ENCODE measurements at regions not wholly inside any gene's neighbourhood (a gene's known extent, or its start where the extent isn't known, plus 50 kb on each side); places are given as distances from the start of the nearest gene placed in this dataset.

GRCh38 chr12:61694214-61694613, 566.0 kb upstream of the USP15 start:
- no peak for DNase-seq

- no peak for DNase-seq
Measured at GRCh38 chr12:61701471-61701870, 558.7 kb upstream of the USP15 start.

- no peak for DNase-seq
Measured at GRCh38 chr12:61706783-61707182, 553.4 kb upstream of the USP15 start.

- no peak for DNase-seq
Measured at GRCh38 chr12:61713121-61713520, 547.1 kb upstream of the USP15 start.

GRCh38 chr12:61717986-61718385, 542.2 kb upstream of the USP15 start:
- no peak for DNase-seq

- no peak for DNase-seq
Measured at GRCh38 chr12:61739925-61740324, 520.3 kb upstream of the USP15 start.

- DNase-seq: no peak
Measured at GRCh38 chr12:61750604-61751003, 509.6 kb upstream of the USP15 start.

- no peak for DNase-seq
Measured at GRCh38 chr12:61754214-61754613, 506.0 kb upstream of the USP15 start.

GRCh38 chr12:61757831-61758505, 502.2 kb upstream of the USP15 start:
- DNase-seq: no peak

- DNase-seq: no peak
Measured at GRCh38 chr12:61758661-61759060, 501.5 kb upstream of the USP15 start.

- no peak for DNase-seq
Measured at GRCh38 chr12:61765926-61766325, 494.3 kb upstream of the USP15 start.

GRCh38 chr12:61780435-61780834, 479.8 kb upstream of the USP15 start:
- DNase-seq: no peak

- DNase-seq: no peak
Measured at GRCh38 chr12:61781021-61781581, 479.1 kb upstream of the USP15 start.

- DNase-seq: no peak
Measured at GRCh38 chr12:61796846-61797245, 463.4 kb upstream of the USP15 start.

GRCh38 chr12:61797266-61797665, 462.9 kb upstream of the USP15 start:
- no peak for DNase-seq

- DNase-seq: no peak
Measured at GRCh38 chr12:61798778-61799177, 461.4 kb upstream of the USP15 start.

- no peak for DNase-seq
Measured at GRCh38 chr12:61804301-61804700, 455.9 kb upstream of the USP15 start.

GRCh38 chr12:61808856-61809255, 451.3 kb upstream of the USP15 start:
- DNase-seq: no peak

GRCh38 chr12:61810486-61810885, 449.7 kb upstream of the USP15 start:
- DNase-seq: no peak

- DNase-seq: no peak
Measured at GRCh38 chr12:61821381-61821780, 438.8 kb upstream of the USP15 start.

- DNase-seq: no peak
Measured at GRCh38 chr12:61823102-61823501, 437.1 kb upstream of the USP15 start.

GRCh38 chr12:61846765-61847164, 413.4 kb upstream of the USP15 start:
- no peak for DNase-seq

GRCh38 chr12:61848893-61849292, 411.3 kb upstream of the USP15 start:
- no peak for DNase-seq

- no peak for DNase-seq
Measured at GRCh38 chr12:61853945-61854344, 406.3 kb upstream of the USP15 start.

GRCh38 chr12:61854902-61855301, 405.3 kb upstream of the USP15 start:
- no peak for DNase-seq
